ENCODE measurements at regions not wholly inside any gene's neighbourhood (a gene's known extent, or its start where the extent isn't known, plus 50 kb on each side); places are given as distances from the start of the nearest gene placed in this dataset.

DNA sequence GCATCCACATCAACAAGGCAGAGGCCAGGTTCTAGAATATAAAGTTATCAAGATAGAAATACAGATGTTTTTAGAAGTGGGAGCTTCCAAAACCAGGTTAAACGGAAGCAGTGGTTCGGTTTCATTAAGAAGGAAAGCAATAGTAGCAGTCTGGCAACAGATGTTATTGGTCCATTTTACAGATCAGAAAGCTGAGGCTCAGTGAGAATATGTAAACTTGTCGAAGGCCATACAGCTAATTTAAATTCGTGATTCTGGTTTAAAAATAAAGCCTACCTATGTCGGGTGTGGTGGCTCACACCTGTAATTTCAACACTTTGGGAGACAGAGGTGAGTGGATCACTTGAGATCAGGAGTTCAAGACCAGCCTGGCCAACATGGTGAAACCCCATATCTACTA, 160.6 kb downstream of the ARRDC3 start:
- in situ Hi-C loops (cut with HindIII; ENCODE audit: low pct_unique_long_range_greater_than_20kb, low sequenced_read_pairs), result no loop called here
- DNase-seq (ENCODE audit: low read depth), result no peak

DNA sequence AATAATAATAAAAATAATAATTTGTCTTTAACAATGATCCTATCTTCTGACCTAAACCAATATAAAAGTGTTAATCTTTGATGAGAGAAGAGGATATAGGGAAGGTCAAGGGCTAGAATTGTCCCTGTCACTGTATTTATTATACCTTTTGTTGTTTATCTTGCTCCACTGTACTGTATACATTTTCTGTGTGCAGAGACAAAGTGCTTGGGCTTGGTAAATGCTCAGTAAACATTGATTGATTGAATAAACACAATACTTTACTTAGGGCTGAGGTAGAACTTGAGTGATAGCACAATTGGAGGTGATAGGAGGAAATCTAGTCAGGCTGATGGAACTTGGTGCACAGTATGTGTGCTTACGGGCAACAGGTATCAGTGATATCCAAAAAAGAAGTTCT, 161.2 kb downstream of the ARRDC3 start:
- in situ Hi-C loops (cut with HindIII; ENCODE audit: low pct_unique_long_range_greater_than_20kb, low sequenced_read_pairs), result no loop called here

DNA sequence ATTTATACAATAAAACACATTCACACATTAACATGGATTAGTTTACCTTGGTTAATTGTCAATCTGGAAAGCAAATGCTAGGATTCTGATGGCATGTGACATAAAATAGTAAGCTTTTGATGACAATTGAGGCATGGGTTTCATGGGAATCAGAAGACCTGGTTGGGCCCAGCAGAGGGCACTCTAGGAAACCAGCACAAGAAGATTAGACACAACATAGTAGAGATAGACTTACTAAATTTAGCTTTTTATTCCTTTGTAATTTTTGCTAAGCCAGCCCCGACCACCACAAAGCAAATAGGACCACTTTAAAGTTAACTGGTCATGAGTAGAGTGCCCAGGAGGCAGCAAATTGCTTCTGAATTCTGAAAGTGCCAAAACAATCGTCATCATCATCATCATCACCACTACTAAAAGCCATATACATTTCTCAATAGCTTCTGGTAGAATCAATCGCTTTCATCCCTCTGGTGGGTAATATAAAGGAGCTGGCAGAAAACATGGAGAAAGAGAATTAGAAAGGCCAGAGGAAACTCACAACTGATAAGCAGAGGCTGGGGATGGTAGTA, 163.2 kb downstream of the ARRDC3 start:
- DNase-seq (ENCODE audit: low read depth), result peak; percentile 16
- in situ Hi-C loops (cut with HindIII; ENCODE audit: low pct_unique_long_range_greater_than_20kb, low sequenced_read_pairs), result no loop called here

More for the DNA sequence above, 161.2 kb downstream of the ARRDC3 start:
- no peak for DNase-seq (ENCODE audit: low read depth)

DNA sequence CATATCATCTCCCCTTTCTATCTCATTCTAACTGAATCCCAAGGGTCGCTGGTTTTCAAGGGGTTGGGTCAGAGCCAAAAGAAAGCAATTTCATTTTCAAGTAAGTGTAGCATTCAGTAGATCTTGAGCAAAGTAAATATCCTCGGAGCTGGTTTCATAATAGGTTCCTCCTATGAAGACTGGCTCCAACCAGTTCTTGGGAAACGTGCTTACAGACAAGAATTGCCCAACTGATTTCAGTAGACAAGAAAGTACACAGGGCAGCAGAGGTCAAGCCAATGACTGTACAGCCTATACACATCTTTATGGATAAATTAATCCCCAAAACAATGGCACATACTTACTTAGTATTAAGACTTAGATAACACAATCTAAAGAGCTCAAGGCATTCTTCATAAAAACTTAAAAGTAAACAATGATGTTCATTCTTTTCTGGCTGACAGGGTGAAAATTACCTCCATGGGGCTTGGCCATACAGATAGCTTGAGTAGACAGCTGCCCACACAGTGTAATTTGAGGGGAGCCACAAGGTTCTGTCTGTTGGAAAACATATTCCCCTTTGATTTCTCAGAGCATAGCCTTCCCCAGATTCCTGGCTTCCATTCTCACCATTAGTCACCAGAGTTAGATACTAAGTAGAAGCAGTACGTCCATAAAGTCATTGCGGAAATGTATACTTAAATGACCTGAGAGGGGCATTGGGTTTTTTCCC, 163.9 kb downstream of the ARRDC3 start:
- DNase-seq (ENCODE audit: low read depth), result peak; percentile 35
- in situ Hi-C loops (cut with HindIII; ENCODE audit: low pct_unique_long_range_greater_than_20kb, low sequenced_read_pairs), result no loop called here

DNA sequence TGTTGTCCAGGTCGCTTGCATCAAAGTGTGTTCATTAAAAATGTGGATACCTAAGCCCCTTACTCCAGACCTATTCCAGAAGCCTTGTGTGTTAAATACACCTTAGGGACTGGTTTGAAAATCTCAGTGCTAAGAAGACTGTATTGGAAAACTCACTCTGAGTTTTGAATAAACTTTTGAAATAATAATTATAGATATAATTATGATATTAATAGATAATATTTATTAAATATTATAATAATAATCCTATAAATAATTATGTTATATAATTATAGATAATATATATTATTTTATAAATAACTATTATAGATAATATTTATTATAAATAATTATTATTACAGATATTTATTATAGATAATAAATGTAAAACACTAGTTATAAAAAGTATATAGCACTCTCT, 165.3 kb downstream of the ARRDC3 start:
- in situ Hi-C loops (cut with HindIII; ENCODE audit: low pct_unique_long_range_greater_than_20kb, low sequenced_read_pairs), result no loop called here
- DNase-seq (ENCODE audit: low read depth), result no peak

DNA sequence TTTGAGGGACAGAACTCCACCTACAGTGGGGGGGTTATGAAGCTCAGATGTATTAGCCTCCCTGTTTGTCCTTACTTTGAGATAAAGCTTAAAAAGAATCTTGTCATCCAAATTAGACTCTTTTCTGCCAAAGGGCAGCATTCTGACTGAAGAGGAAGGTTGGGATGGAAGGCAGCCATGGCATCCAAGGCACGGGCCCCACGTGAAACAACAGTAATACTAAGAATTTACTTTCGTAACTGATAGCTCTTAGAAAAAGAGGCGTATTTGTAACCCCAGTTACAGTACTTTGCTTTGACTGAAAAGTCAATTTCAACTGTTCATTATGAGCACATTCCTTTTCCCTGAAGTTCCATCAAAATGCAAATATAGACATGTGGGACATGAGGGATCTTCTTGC, 168.5 kb downstream of the ARRDC3 start:
- DNase-seq (ENCODE audit: low read depth), result no peak
- in situ Hi-C loops (cut with HindIII; ENCODE audit: low pct_unique_long_range_greater_than_20kb, low sequenced_read_pairs), result no loop called here

Measured in Caki2 (cell line).